ENCODE measurements at regions not wholly inside any gene's neighbourhood (a gene's known extent, or its start where the extent isn't known, plus 50 kb on each side); places are given as distances from the start of the nearest gene placed in this dataset.

GRCh38 chr11:103544874-103545273, 435.6 kb downstream of the DYNC2H1 start:
- Histone ChIP-seq H3K36me3 (ENCODE audit: control insufficient read depth, insufficient read depth, low read length) (no peaks in the 10 kb centered on the region), H3K27me3 (replicated peaks; ENCODE audit: control insufficient read depth, insufficient read depth, low read length) (no peaks in the 10 kb centered on the region), H3K4me3 (replicated peaks; ENCODE audit: low read depth, low read length) (no peak overlapping the region)
- no peak for TF ChIP-seq CTCF (IDR thresholded peaks at IDR 0.05; ENCODE audit: insufficient read depth, low read length, poor library complexity, severe bottlenecking)
- no peak for DNase-seq (ENCODE audit: extremely low read depth, insufficient read length)

GRCh38 chr11:103545551-103545950, 436.3 kb downstream of the DYNC2H1 start:
- no peak for DNase-seq (ENCODE audit: extremely low read depth, insufficient read length)
- Histone ChIP-seq H3K27me3 (replicated peaks; ENCODE audit: control insufficient read depth, insufficient read depth, low read length) (no peaks in the 10 kb centered on the region), H3K36me3 (ENCODE audit: control insufficient read depth, insufficient read depth, low read length) (no peaks in the 10 kb centered on the region), H3K4me3 (replicated peaks; ENCODE audit: low read depth, low read length) (no peak overlapping the region)
- no peak for TF ChIP-seq CTCF (IDR thresholded peaks at IDR 0.05; ENCODE audit: insufficient read depth, low read length, poor library complexity, severe bottlenecking)

- TF ChIP-seq CTCF (IDR thresholded peaks at IDR 0.05; ENCODE audit: insufficient read depth, low read length, poor library complexity, severe bottlenecking): no peak
- H3K36me3 ChIP-seq (ENCODE audit: control insufficient read depth, insufficient read depth, low read length): no peaks in the 10 kb centered on the region
- no peak overlapping the region for H3K4me3 ChIP-seq (replicated peaks; ENCODE audit: low read depth, low read length)
- H3K27me3 ChIP-seq (replicated peaks; ENCODE audit: control insufficient read depth, insufficient read depth, low read length): no peaks in the 10 kb centered on the region
- DNase-seq (ENCODE audit: extremely low read depth, insufficient read length): no peak
Measured at GRCh38 chr11:103546236-103546635, 437.0 kb downstream of the DYNC2H1 start.

- H3K36me3 ChIP-seq (ENCODE audit: control insufficient read depth, insufficient read depth, low read length): no peaks in the 10 kb centered on the region
- TF ChIP-seq CTCF (IDR thresholded peaks at IDR 0.05; ENCODE audit: insufficient read depth, low read length, poor library complexity, severe bottlenecking): no peak
- DNase-seq (ENCODE audit: extremely low read depth, insufficient read length): no peak
Measured at GRCh38 chr11:103547024-103547423, 437.8 kb downstream of the DYNC2H1 start.

GRCh38 chr11:103547691-103548090, 438.5 kb downstream of the DYNC2H1 start:
- Histone ChIP-seq H3K27me3 (replicated peaks; ENCODE audit: control insufficient read depth, insufficient read depth, low read length) (no peaks in the 10 kb centered on the region), H3K4me3 (replicated peaks; ENCODE audit: low read depth, low read length) (no peak overlapping the region), H3K36me3 (ENCODE audit: control insufficient read depth, insufficient read depth, low read length) (no peaks in the 10 kb centered on the region)
- no peak for TF ChIP-seq CTCF (IDR thresholded peaks at IDR 0.05; ENCODE audit: insufficient read depth, low read length, poor library complexity, severe bottlenecking)
- DNase-seq (ENCODE audit: extremely low read depth, insufficient read length): no peak

More at GRCh38 chr11:103547024-103547423, 437.8 kb downstream of the DYNC2H1 start:
- Histone ChIP-seq H3K4me3 (replicated peaks; ENCODE audit: low read depth, low read length) (no peak overlapping the region), H3K27me3 (replicated peaks; ENCODE audit: control insufficient read depth, insufficient read depth, low read length) (no peaks in the 10 kb centered on the region)

GRCh38 chr11:103548838-103549237, 439.6 kb downstream of the DYNC2H1 start:
- TF ChIP-seq CTCF (IDR thresholded peaks at IDR 0.05; ENCODE audit: insufficient read depth, low read length, poor library complexity, severe bottlenecking): no peak
- H3K27me3 ChIP-seq (replicated peaks; ENCODE audit: control insufficient read depth, insufficient read depth, low read length): no peaks in the 10 kb centered on the region
- H3K36me3 ChIP-seq (ENCODE audit: control insufficient read depth, insufficient read depth, low read length): no peaks in the 10 kb centered on the region
- DNase-seq (ENCODE audit: extremely low read depth, insufficient read length): no peak
- no peak overlapping the region for H3K4me3 ChIP-seq (replicated peaks; ENCODE audit: low read depth, low read length)
